OCI-LY7 (cell line): ENCODE measurements at regions not wholly inside any gene's neighbourhood (a gene's known extent, or its start where the extent isn't known, plus 50 kb on each side); places are given as distances from the start of the nearest gene placed in this dataset.

ENCODE experiments used
- EZH2phosphoT487 ChIP-seq: fragments of 200-600 bp; sonication (generic); IDR thresholded peaks from 2 replicates; pipeline ENCODE4 v1.6.1; 2018; ENCODE audit warnings: low read depth, borderline replicate concordance, mild to moderate bottlenecking, mixed run types, antibody characterized with exemption, low read length, moderate library complexity, mixed read lengths
- TF ChIP-seq, protein P1 (sequence below): fragments of 200-600 bp; sonication (generic); conservative IDR thresholded peaks from 2 replicates; pipeline ENCODE4 v1.5.1; 2014; ENCODE audit warnings: mild to moderate bottlenecking, antibody characterized with exemption, low read length, moderate library complexity, mixed read lengths

DNA sequence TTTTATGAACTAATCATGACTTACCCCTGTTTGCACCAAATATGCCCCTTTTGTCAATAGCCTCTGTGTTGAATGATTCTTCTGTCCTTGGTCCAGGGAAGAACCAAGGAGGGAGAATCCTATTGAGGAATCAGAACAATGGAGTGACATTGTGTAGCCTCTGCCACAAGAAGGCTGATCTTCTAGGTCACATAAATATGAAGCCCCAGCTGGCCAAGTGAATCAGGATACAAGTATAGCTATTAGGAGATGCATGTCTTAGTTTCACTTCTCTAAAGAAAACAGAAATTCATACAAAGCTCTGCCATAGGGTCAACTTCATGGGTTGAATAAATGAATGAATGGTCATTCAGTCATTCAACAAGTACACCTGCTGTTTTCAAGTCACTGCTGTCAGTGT lies 118.2 kb upstream of the BLID start:
- TF ChIP-seq, protein P1, sequence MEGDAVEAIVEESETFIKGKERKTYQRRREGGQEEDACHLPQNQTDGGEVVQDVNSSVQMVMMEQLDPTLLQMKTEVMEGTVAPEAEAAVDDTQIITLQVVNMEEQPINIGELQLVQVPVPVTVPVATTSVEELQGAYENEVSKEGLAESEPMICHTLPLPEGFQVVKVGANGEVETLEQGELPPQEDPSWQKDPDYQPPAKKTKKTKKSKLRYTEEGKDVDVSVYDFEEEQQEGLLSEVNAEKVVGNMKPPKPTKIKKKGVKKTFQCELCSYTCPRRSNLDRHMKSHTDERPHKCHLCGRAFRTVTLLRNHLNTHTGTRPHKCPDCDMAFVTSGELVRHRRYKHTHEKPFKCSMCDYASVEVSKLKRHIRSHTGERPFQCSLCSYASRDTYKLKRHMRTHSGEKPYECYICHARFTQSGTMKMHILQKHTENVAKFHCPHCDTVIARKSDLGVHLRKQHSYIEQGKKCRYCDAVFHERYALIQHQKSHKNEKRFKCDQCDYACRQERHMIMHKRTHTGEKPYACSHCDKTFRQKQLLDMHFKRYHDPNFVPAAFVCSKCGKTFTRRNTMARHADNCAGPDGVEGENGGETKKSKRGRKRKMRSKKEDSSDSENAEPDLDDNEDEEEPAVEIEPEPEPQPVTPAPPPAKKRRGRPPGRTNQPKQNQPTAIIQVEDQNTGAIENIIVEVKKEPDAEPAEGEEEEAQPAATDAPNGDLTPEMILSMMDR, result no peak
- TF ChIP-seq EZH2phosphoT487, result no peak
